Endodermal cell (in vitro differentiated cells): ENCODE measurements at regions not wholly inside any gene's neighbourhood (a gene's known extent, or its start where the extent isn't known, plus 50 kb on each side); places are given as distances from the start of the nearest gene placed in this dataset.

Source experiments
- DNase-seq: peaks from one replicate; pipeline ENCODE4 v3.0.0-alpha.2; 2017
- H3K27ac ChIP-seq: 2 replicates; pipeline ENCODE4 v1.5.1; 2013; ENCODE audit warnings: mild to moderate bottlenecking, low read depth, low read length, moderate library complexity
- H3K27me3 ChIP-seq: 2 replicates; pipeline ENCODE4 v1.6.1; 2013; ENCODE audit warnings: mild to moderate bottlenecking, low read length, moderate library complexity; ENCODE audit not compliant: insufficient read depth, control insufficient read depth, poor library complexity, severe bottlenecking
- H3K36me3 ChIP-seq: 2 replicates; pipeline ENCODE4 v1.7.0; 2013; ENCODE audit warnings: mild to moderate bottlenecking, low read length, moderate library complexity; ENCODE audit not compliant: control insufficient read depth, insufficient read depth
- H3K4me1 ChIP-seq: one replicate; pipeline ENCODE4 v1.7.0; 2013; ENCODE audit warnings: low read length; ENCODE audit not compliant: control insufficient read depth, insufficient read depth
- H3K4me3 ChIP-seq: 2 replicates; pipeline ENCODE4 v1.5.1; 2013; ENCODE audit warnings: mild to moderate bottlenecking, low read length, moderate library complexity
- H3K9ac ChIP-seq: 2 replicates; pipeline ENCODE4 v1.6.1; 2013; ENCODE audit warnings: mild to moderate bottlenecking, low read length, moderate library complexity; ENCODE audit not compliant: poor library complexity, severe bottlenecking; ENCODE audit errors: extremely low read depth
- H3K9me3 ChIP-seq: 2 replicates; pipeline ENCODE4 v1.6.1; 2013; ENCODE audit warnings: mild to moderate bottlenecking, low read length, moderate library complexity; ENCODE audit not compliant: control insufficient read depth
- H3K27ac Mint-ChIP-seq: 2 replicates; pipeline ENCODE4 v1.8.0; 2020; ENCODE audit warnings: mixed read lengths
- H3K27me3 Mint-ChIP-seq: 2 replicates; pipeline ENCODE4 v1.8.0; 2021; ENCODE audit warnings: mild to moderate bottlenecking, mixed read lengths; ENCODE audit not compliant: insufficient read depth
- H3K36me3 Mint-ChIP-seq: 2 replicates; pipeline ENCODE4 v1.8.0; 2020; ENCODE audit warnings: low read depth, mixed read lengths
- H3K4me1 Mint-ChIP-seq: 2 replicates; pipeline ENCODE4 v1.8.0; 2020; ENCODE audit warnings: mixed read lengths
- H3K4me3 Mint-ChIP-seq: 2 replicates; pipeline ENCODE4 v1.8.0; 2020; ENCODE audit warnings: mild to moderate bottlenecking, moderate library complexity, mixed read lengths
- H3K9me3 Mint-ChIP-seq: 2 replicates; pipeline ENCODE4 v1.8.0; 2020; ENCODE audit warnings: mild to moderate bottlenecking, mixed read lengths
- WGBS, 2 experiments: methylation state at CpG; one replicate each; pipeline versions ENCODE4 v1.1.5 to v1.1.7; 2013; ENCODE audit warnings: missing lambda C conversion rate in 2 of 2, mixed read lengths in 1 of 2; ENCODE audit not compliant: insufficient coverage in 1 of 2, insufficient read length in 1 of 2; 5-methylcytosine and 5-hydroxymethylcytosine counted together
- TF ChIP-seq, protein P1 (sequence below): fragments of 200-600 bp; sonication (generic); conservative IDR thresholded peaks from 2 replicates; pipeline ENCODE4 v1.5.0; 2021; ENCODE audit warnings: antibody characterized with exemption, mild to moderate bottlenecking

DNA sequence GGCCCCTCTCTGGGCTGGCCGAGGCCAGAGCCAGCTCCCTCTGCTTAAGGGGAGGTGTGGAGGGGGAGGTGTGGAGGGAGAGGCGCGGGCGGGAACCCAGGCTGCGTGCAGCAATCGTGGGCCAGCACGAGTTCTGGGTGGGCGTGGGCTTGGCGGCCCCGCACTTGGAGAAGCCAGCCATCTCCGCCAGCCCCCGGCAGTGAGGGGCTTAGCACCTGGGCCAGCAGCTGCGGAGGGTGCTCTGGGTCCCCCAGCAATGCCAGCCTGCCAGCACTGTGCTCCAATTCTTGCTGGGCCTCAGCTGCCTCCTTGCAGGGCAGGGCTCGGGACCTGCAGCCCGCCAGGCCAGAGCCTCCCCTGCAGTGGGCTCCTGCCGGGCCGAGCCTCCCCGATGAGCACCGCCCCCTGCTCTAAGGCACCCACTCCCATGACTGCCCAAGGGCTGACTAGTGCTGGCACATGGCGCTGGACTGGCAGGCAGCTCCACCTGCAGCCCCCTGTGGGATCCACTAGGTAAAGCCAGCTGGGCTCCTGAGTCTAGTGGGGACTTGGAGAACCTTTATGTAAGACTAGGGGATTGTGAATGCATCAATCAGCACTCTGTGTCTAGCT is 96.7 kb upstream of the OR9G4 start:
- no peaks in the 10 kb centered on the region for H3K4me1 ChIP-seq
- H3K9me3 ChIP-seq: no peaks in the 10 kb centered on the region
- peaks cover 7% of the 10 kb centered on the region for H3K27me3 ChIP-seq
- H3K9ac ChIP-seq: no peak overlapping the region
- Mint-ChIP-seq H3K9me3 (peaks cover 13% of the 10 kb centered on the region), H3K36me3 (no peaks in the 10 kb centered on the region), H3K27me3 (peaks cover 6% of the 10 kb centered on the region), H3K27ac (no peak overlapping the region), H3K4me3 (no peak overlapping the region), H3K4me1 (peaks cover 7% of the 10 kb centered on the region)
- no peak for DNase-seq
- no peak overlapping the region for H3K27ac ChIP-seq
- WGBS, 2 experiments: 94 to 96% methylated on average over 4 to 20 of the region's 20 CpGs
- TF ChIP-seq, protein P1, sequence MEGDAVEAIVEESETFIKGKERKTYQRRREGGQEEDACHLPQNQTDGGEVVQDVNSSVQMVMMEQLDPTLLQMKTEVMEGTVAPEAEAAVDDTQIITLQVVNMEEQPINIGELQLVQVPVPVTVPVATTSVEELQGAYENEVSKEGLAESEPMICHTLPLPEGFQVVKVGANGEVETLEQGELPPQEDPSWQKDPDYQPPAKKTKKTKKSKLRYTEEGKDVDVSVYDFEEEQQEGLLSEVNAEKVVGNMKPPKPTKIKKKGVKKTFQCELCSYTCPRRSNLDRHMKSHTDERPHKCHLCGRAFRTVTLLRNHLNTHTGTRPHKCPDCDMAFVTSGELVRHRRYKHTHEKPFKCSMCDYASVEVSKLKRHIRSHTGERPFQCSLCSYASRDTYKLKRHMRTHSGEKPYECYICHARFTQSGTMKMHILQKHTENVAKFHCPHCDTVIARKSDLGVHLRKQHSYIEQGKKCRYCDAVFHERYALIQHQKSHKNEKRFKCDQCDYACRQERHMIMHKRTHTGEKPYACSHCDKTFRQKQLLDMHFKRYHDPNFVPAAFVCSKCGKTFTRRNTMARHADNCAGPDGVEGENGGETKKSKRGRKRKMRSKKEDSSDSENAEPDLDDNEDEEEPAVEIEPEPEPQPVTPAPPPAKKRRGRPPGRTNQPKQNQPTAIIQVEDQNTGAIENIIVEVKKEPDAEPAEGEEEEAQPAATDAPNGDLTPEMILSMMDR: no peak
- H3K36me3 ChIP-seq: no peaks in the 10 kb centered on the region
- H3K4me3 ChIP-seq: no peak overlapping the region

DNA sequence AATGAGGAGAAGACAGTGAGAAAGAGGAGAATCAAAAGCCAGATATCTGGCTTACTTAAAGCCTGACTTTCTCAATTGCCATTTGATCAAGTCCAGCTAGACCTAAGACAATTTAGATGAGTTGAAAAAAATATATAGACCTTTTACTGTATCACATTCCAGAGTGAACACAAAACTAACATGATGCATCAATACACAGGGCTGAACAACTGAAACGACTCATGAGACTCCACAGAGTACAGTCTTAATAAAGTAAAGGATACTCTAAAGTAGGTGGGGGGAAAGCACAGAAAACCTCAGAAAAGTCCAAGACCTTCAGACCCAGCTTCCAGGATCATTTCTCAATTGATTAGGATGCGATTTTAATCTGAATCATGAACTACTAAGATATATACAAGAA is 95.3 kb upstream of the OR9G4 start:
- H3K9me3 ChIP-seq: no peaks in the 10 kb centered on the region
- H3K27ac ChIP-seq: no peak overlapping the region
- no peaks in the 10 kb centered on the region for H3K36me3 ChIP-seq
- H3K27me3 ChIP-seq: peaks cover 7% of the 10 kb centered on the region
- H3K4me1 ChIP-seq: no peaks in the 10 kb centered on the region
- H3K27me3 Mint-ChIP-seq: peaks cover 6% of the 10 kb centered on the region
- no peak overlapping the region for H3K27ac Mint-ChIP-seq
- no peak overlapping the region for H3K4me3 ChIP-seq
- H3K36me3 Mint-ChIP-seq: no peaks in the 10 kb centered on the region
- H3K4me3 Mint-ChIP-seq: no peak overlapping the region
- 79% methylated on average over 2 of the region's 2 CpGs; no CpG with 5 or more reads in 1 of the 2 experiments for WGBS, 2 experiments
- H3K4me1 Mint-ChIP-seq: peaks cover 7% of the 10 kb centered on the region
- H3K9ac ChIP-seq: no peak overlapping the region
- no peak for DNase-seq
- TF ChIP-seq, protein P1: no peak
- H3K9me3 Mint-ChIP-seq: peaks cover 13% of the 10 kb centered on the region

DNA sequence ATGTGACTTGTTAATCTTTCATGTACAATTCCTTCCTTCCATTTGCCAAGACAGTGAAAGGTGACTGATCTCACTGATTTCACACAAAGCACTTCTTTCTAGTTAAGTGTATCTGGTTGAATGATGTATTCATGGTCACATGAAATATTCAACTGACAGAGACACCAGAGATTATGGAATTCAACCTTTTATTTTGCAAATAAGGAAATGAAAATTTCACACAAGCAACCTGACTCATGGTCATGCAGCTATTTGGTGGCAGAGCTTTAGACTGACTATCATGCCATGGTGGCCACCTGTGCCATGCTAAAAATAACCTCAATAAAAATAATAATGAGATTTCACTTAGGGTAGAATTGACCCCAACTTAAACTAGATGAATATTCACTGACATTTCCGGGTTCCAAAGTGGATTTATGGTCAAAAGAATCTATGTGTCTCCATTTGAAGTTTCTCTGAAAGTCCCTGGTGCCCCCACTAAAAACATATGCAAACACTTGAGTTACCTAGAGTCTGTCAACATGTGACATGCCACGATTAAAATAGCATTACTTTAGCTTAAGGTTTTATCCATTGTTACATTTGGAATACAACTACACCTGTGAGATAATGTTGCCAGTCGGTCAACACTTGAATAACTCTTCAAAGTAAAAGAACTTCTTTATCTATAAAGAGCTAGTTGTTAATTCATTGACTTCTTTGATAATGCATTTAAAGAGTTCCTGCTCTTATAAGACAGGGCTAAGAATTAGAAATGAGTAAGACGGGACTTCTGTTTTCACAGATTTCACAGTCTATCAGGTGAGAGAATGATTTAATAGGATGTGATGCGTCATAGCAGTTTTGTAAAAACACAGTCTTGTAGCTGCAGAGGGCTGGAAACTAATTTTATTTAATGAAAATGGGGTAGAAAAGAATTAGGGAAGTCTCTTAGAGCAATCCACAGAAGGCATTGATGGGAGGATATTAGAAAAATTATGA is 94.6 kb upstream of the OR9G4 start:
- H3K27ac ChIP-seq: no peak overlapping the region
- peaks cover 7% of the 10 kb centered on the region for H3K4me1 Mint-ChIP-seq
- H3K27me3 ChIP-seq: peaks cover 7% of the 10 kb centered on the region
- peaks cover 13% of the 10 kb centered on the region for H3K9me3 Mint-ChIP-seq
- H3K4me3 ChIP-seq: no peak overlapping the region
- no peak overlapping the region for H3K9ac ChIP-seq
- peaks cover 6% of the 10 kb centered on the region for H3K27me3 Mint-ChIP-seq
- H3K27ac Mint-ChIP-seq: no peak overlapping the region
- no peak overlapping the region for H3K4me3 Mint-ChIP-seq
- H3K9me3 ChIP-seq: no peaks in the 10 kb centered on the region
- TF ChIP-seq, protein P1: no peak
- no peaks in the 10 kb centered on the region for H3K36me3 Mint-ChIP-seq
- no peak for DNase-seq
- WGBS, 2 experiments: 80 to 86% methylated on average over 4 to 5 of the region's 5 CpGs
- no peaks in the 10 kb centered on the region for H3K4me1 ChIP-seq
- H3K36me3 ChIP-seq: no peaks in the 10 kb centered on the region
